CD14-positive monocyte (primary cell): ENCODE measurements at regions not wholly inside any gene's neighbourhood (a gene's known extent, or its start where the extent isn't known, plus 50 kb on each side); places are given as distances from the start of the nearest gene placed in this dataset.

Experiments
- DNase-seq, 3 donors: peaks; one replicate each; pipeline ENCODE4 v3.0.0-alpha.2; 2011 to 2022
- H2AFZ ChIP-seq: 2 replicates; pipeline ENCODE4 v1.6.0; 2012; ENCODE audit warnings: mild to moderate bottlenecking, low read depth, low read length, inconsistent platforms; ENCODE audit not compliant: insufficient read depth, poor library complexity, severe bottlenecking
- H3K27ac ChIP-seq, 2 donors: 1 replicate in 1 of 2; 2 replicates in 1 of 2; pipeline ENCODE4 v1.5.1; 2012 to 2013; ENCODE audit warnings: low read length in 2 of 2, control low read depth in 1 of 2, inconsistent platforms in 1 of 2, low read depth in 1 of 2, mild to moderate bottlenecking in 1 of 2
- H3K27me3 ChIP-seq, 2 donors: one replicate each; pipeline versions ENCODE4 v1.6.0 to v1.6.1; 2011 to 2013; ENCODE audit warnings: low read length in 2 of 2; ENCODE audit not compliant: control insufficient read depth in 2 of 2, insufficient read depth in 2 of 2
- H3K36me3 ChIP-seq, 2 donors: replicated peaks in 1 of 2; 1 replicate in 1 of 2; 2 replicates in 1 of 2; pipeline versions ENCODE4 v1.5.1 to v1.6.1; 2012 to 2013; ENCODE audit warnings: low read length in 2 of 2, control low read depth in 1 of 2, inconsistent platforms in 1 of 2, mild to moderate bottlenecking in 1 of 2; ENCODE audit not compliant: insufficient read depth in 2 of 2, control insufficient read depth in 1 of 2
- H3K4me1 ChIP-seq, 2 donors: 1 replicate in 1 of 2; 2 replicates in 1 of 2; pipeline versions ENCODE4 v1.5.1 to v1.6.1; 2012 to 2013; ENCODE audit warnings: low read length in 2 of 2, control low read depth in 1 of 2, inconsistent platforms in 1 of 2, mild to moderate bottlenecking in 1 of 2, moderate library complexity in 1 of 2; ENCODE audit not compliant: insufficient read depth in 2 of 2, control insufficient read depth in 1 of 2
- H3K4me2 ChIP-seq: replicated peaks from 2 replicates; pipeline ENCODE3; 2012; ENCODE audit warnings: low read length, moderate library complexity, mild to moderate bottlenecking; ENCODE audit not compliant: poor library complexity, severe bottlenecking; ENCODE audit errors: extremely low read depth
- H3K4me3 ChIP-seq, 3 experiments: fragments of 200-600 bp in 1 of 3; sonication (generic) in 1 of 3; replicated peaks in 1 of 3; 1 replicate in 2 of 3; 2 replicates in 1 of 3; pipeline ENCODE4 v1.5.1; 2011 to 2013; ENCODE audit warnings: low read length in 3 of 3, mild to moderate bottlenecking in 3 of 3, control low read depth in 2 of 3, low read depth in 2 of 3, inconsistent platforms in 1 of 3, moderate library complexity in 1 of 3
- H3K79me2 ChIP-seq: 2 replicates; pipeline ENCODE4 v1.6.0; 2012; ENCODE audit warnings: mild to moderate bottlenecking, control low read depth, inconsistent platforms, low read length, moderate library complexity; ENCODE audit not compliant: insufficient read depth
- H3K9ac ChIP-seq: 2 replicates; pipeline ENCODE4 v1.6.0; 2017; ENCODE audit warnings: low read length, mild to moderate bottlenecking; ENCODE audit not compliant: insufficient read depth, poor library complexity, severe bottlenecking
- H3K9me3 ChIP-seq, 2 donors: replicated peaks in 1 of 2; 1 replicate in 1 of 2; 2 replicates in 1 of 2; pipeline versions ENCODE4 v1.5.1 to v1.6.1; 2012 to 2013; ENCODE audit warnings: low read length in 2 of 2, control low read depth in 1 of 2; ENCODE audit not compliant: control insufficient read depth in 1 of 2, insufficient read depth in 1 of 2
- H4K20me1 ChIP-seq: 2 replicates; pipeline ENCODE4 v1.6.0; 2012; ENCODE audit warnings: mild to moderate bottlenecking, low read length, control low read depth, moderate library complexity; ENCODE audit not compliant: insufficient read depth
- H3K27ac Mint-ChIP-seq, 7 donors: one replicate each; pipeline ENCODE4 v1.8.0; 2020; ENCODE audit warnings: mild to moderate bottlenecking in 7 of 7, mixed read lengths in 7 of 7, moderate library complexity in 6 of 7, inconsistent platforms in 2 of 7
- H3K27me3 Mint-ChIP-seq, 3 donors: one replicate each; pipeline ENCODE4 v1.8.0; 2021 to 2022; ENCODE audit warnings: low read depth in 3 of 3, mild to moderate bottlenecking in 3 of 3, mixed read lengths in 3 of 3, moderate library complexity in 3 of 3, inconsistent platforms in 1 of 3
- H3K36me3 Mint-ChIP-seq, 2 donors: one replicate each; pipeline ENCODE4 v1.8.0; 2020; ENCODE audit warnings: mixed read lengths in 2 of 2, inconsistent platforms in 1 of 2, mild to moderate bottlenecking in 1 of 2
- H3K4me1 Mint-ChIP-seq: one replicate; pipeline ENCODE4 v1.8.0; 2020; ENCODE audit warnings: mild to moderate bottlenecking, mixed read lengths
- H3K4me3 Mint-ChIP-seq, 2 donors: one replicate each; pipeline ENCODE4 v1.8.0; 2020; ENCODE audit warnings: mild to moderate bottlenecking in 2 of 2, mixed read lengths in 2 of 2, moderate library complexity in 1 of 2
- H3K9me3 Mint-ChIP-seq, 7 donors: one replicate each; pipeline ENCODE4 v1.8.0; 2020 to 2022; ENCODE audit warnings: mixed read lengths in 7 of 7, mild to moderate bottlenecking in 6 of 7, moderate library complexity in 6 of 7, inconsistent platforms in 2 of 7
- CTCF ChIP-seq: fragments of 200-600 bp; IDR thresholded peaks from one replicate; pipeline ENCODE4 v1.8.0; 2022; ENCODE audit warnings: antibody characterized with exemption, mild to moderate bottlenecking
- WGBS: methylation state at CpG from one replicate; pipeline ENCODE4 v1.1.5; 2013; ENCODE audit warnings: missing lambda C conversion rate; ENCODE audit not compliant: insufficient coverage; 5-methylcytosine and 5-hydroxymethylcytosine counted together
- intact Hi-C, 2 donors: fragments of 100-400 bp; cut with micrococcal nuclease; formaldehyde crosslinking; loops; one replicate each; pipeline versions ENCODE4 v1.15.0 to v1.15.1; 2023

GRCh38 chr1:188397521-188397920 is 1568.8 kb downstream of the PLA2G4A start:
- Mint-ChIP-seq H3K36me3 (no peaks in the 10 kb centered on the region), H3K9me3 (peaks cover 1 to 14% (median 8%) of the 10 kb centered on the region in 7 donors), H3K4me3 (no peak overlapping the region), H3K4me1 (no peaks in the 10 kb centered on the region), H3K27ac (no peak overlapping the region), H3K27me3 (no peaks in the 10 kb centered on the region)
- H3K36me3 ChIP-seq, result no peaks in the 10 kb centered on the region
- no peaks in the 10 kb centered on the region for H4K20me1 ChIP-seq
- peaks cover 0 to 5% of the 10 kb centered on the region in 2 donors for H3K9me3 ChIP-seq
- no CpG with 5 or more reads among the region's 2 CpGs for WGBS
- no peak overlapping the region for H3K4me3 ChIP-seq
- H3K4me2 ChIP-seq, result no peak overlapping the region
- H3K9ac ChIP-seq, result no peak overlapping the region
- DNase-seq, result no peak
- intact Hi-C loops, result no loop called here
- no peak for TF ChIP-seq CTCF
- no peaks in the 10 kb centered on the region for H3K27me3 ChIP-seq
- no peaks in the 10 kb centered on the region for H3K79me2 ChIP-seq
- H3K27ac ChIP-seq, result no peak overlapping the region
- no peaks in the 10 kb centered on the region for H3K4me1 ChIP-seq
- H2AFZ ChIP-seq, result no peak overlapping the region

- Mint-ChIP-seq H3K36me3 (no peaks in the 10 kb centered on the region), H3K27ac (no peak overlapping the region), H3K4me1 (no peaks in the 10 kb centered on the region), H3K27me3 (no peaks in the 10 kb centered on the region), H3K9me3 (peaks cover 0 to 10% (median 3%) of the 10 kb centered on the region in 7 donors), H3K4me3 (no peak overlapping the region)
- no peak overlapping the region for H2AFZ ChIP-seq
- no CpG with 5 or more reads among the region's 3 CpGs for WGBS
- no peaks in the 10 kb centered on the region for H4K20me1 ChIP-seq
- H3K4me1 ChIP-seq, result no peaks in the 10 kb centered on the region
- no peak for TF ChIP-seq CTCF
- H3K9ac ChIP-seq, result no peak overlapping the region
- intact Hi-C loops, result no loop called here
- H3K9me3 ChIP-seq, result no peaks in the 10 kb centered on the region
- no peak overlapping the region for H3K4me2 ChIP-seq
- no peak overlapping the region for H3K27ac ChIP-seq
- H3K4me3 ChIP-seq, result no peak overlapping the region
- no peaks in the 10 kb centered on the region for H3K79me2 ChIP-seq
- no peak for DNase-seq
- no peaks in the 10 kb centered on the region for H3K27me3 ChIP-seq
- no peaks in the 10 kb centered on the region for H3K36me3 ChIP-seq
Observed at GRCh38 chr1:188402986-188403385, 1574.2 kb downstream of the PLA2G4A start.
